DMS79 treated with DMSO at 0.1 percent for 48 hours (cell line): ENCODE measurements at regions not wholly inside any gene's neighbourhood (a gene's known extent, or its start where the extent isn't known, plus 50 kb on each side); places are given as distances from the start of the nearest gene placed in this dataset.
"Not testable (repeated sequence)": the region's sequence is repeated elsewhere in the genome, so short reads cannot be mapped to it uniquely, and the experiment has no call there.

Source experiments
- DNase-seq: peaks from one replicate; lab custom pipeline; 2025; lab: John Stamatoyannopoulos, UW

GRCh38 chr5:1667648-1668140, 131.9 kb downstream of the MRPL36 start:
- DNase-seq = no peak

- DNase-seq = peak; percentile 40
Measured at GRCh38 chr5:1666812-1667588, 132.6 kb downstream of the MRPL36 start.

GRCh38 chr5:1666221-1666620, 133.4 kb downstream of the MRPL36 start:
- no peak for DNase-seq

GRCh38 chr5:1665803-1666202, 133.8 kb downstream of the MRPL36 start:
- no peak for DNase-seq

- DNase-seq = no peak
Measured at GRCh38 chr5:1665231-1665630, 134.4 kb downstream of the MRPL36 start.

- DNase-seq = no peak
Measured at GRCh38 chr5:1663186-1663585, 136.5 kb downstream of the MRPL36 start.

- no peak for DNase-seq
Measured at GRCh38 chr5:1662559-1663085, 137.0 kb downstream of the MRPL36 start.

- no peak for DNase-seq
Measured at GRCh38 chr5:1661831-1662558, 137.6 kb downstream of the MRPL36 start.

- no peak for DNase-seq
Measured at GRCh38 chr5:1661311-1661710, 137.6 kb upstream of the LPCAT1 start.

GRCh38 chr5:1660511-1660910, 136.8 kb upstream of the LPCAT1 start:
- DNase-seq = no peak

GRCh38 chr5:1660001-1660400, 136.2 kb upstream of the LPCAT1 start:
- no peak for DNase-seq

- DNase-seq = no peak
Measured at GRCh38 chr5:1659100-1659981, 135.6 kb upstream of the LPCAT1 start.

- no peak for DNase-seq
Measured at GRCh38 chr5:1658665-1659064, 134.9 kb upstream of the LPCAT1 start.

GRCh38 chr5:1657161-1657741, 133.5 kb upstream of the LPCAT1 start:
- DNase-seq = no peak

- DNase-seq = no peak
Measured at GRCh38 chr5:1656271-1656975, 132.7 kb upstream of the LPCAT1 start.

- DNase-seq = no peak
Measured at GRCh38 chr5:1655496-1656270, 131.9 kb upstream of the LPCAT1 start.

GRCh38 chr5:1654786-1655495, 131.2 kb upstream of the LPCAT1 start:
- no peak for DNase-seq

GRCh38 chr5:1653698-1654651, 130.2 kb upstream of the LPCAT1 start:
- not testable (repeated sequence) for DNase-seq
